HepG2 (cell line): ENCODE measurements at regions not wholly inside any gene's neighbourhood (a gene's known extent, or its start where the extent isn't known, plus 50 kb on each side); places are given as distances from the start of the nearest gene placed in this dataset.

Source experiments
- ATAC-seq: fragments of 200-7000 bp; cut with Tn5 transposase; 3 replicates; pipeline ENCODE4 v1.9.1; 2020; ENCODE audit warnings: mild to moderate bottlenecking, moderate library complexity
- BruUV-seq: library from RNA; stranded (reverse); fragments of 400-500 nt; replicated peaks from 2 replicates; lab custom pipeline; 2021; lab: Mats Ljungman, UMichigan
- CTCF ChIA-PET: fragments of 300-600 bp; formaldehyde crosslinking; extraction: SDS; loops from one replicate; lab custom pipeline; 2021; ENCODE audit warnings: low total read pairs, inconsistent platforms, low intra/inter-chr PET ratio; lab: Yijun Ruan, JAX
- POLR2A ChIA-PET: fragments of 350-600 bp; sonication (Branson Sonifier 250); formaldehyde crosslinking; loops from one replicate; lab custom pipeline; 2020; ENCODE audit warnings: antibody characterized with exemption, inconsistent platforms; lab: Yijun Ruan, JAX
- DNase-seq: peaks from one replicate; pipeline ENCODE4 v3.0.0-alpha.2; 2015; ENCODE audit warnings: low spot score
- FAIRE-seq: peaks from 3 replicates; lab custom pipeline; 2011; peaks lifted over from hg19 to GRCh38; lab: Jason Lieb, UNC
- H2AFZ ChIP-seq: one replicate; pipeline ENCODE4 v1.6.1; 2011; ENCODE audit warnings: low read length, inconsistent platforms
- H3K27ac ChIP-seq: fragments of 300-600 bp; 3 replicates; pipeline ENCODE4 v1.8.0; 2011; ENCODE audit warnings: mixed run types, mild to moderate bottlenecking, mixed read lengths, low read length, inconsistent platforms; ENCODE audit not compliant: insufficient read depth; ENCODE audit errors: extremely low read length
- H3K27me3 ChIP-seq, 2 experiments: fragments of 200-600 bp in 1 of 2; 2 replicates in 1 of 2; 3 replicates in 1 of 2; pipeline versions ENCODE4 v1.6.0 to v1.8.0; 2011; ENCODE audit warnings: low read length in 2 of 2, mild to moderate bottlenecking in 2 of 2, moderate library complexity in 2 of 2, inconsistent platforms in 1 of 2; ENCODE audit not compliant: insufficient read depth in 2 of 2, control insufficient read depth in 1 of 2
- H3K36me3 ChIP-seq, 2 experiments: fragments of 200-600 bp in 1 of 2; replicated peaks in 1 of 2; 2 replicates in 1 of 2; 3 replicates in 1 of 2; pipeline versions ENCODE4 v1.5.1 to v1.8.0; 2011; ENCODE audit warnings: low read length in 2 of 2, inconsistent platforms in 1 of 2; ENCODE audit not compliant: insufficient read depth in 2 of 2, control insufficient read depth in 1 of 2
- H3K4me1 ChIP-seq: 2 replicates; pipeline ENCODE4 v1.5.1; 2012; ENCODE audit warnings: low read length, inconsistent platforms; ENCODE audit not compliant: insufficient read depth
- H3K4me2 ChIP-seq: 2 replicates; pipeline ENCODE4 v1.6.0; 2011; ENCODE audit warnings: low read depth, low read length, inconsistent platforms
- H3K4me3 ChIP-seq, 3 experiments: fragments of 200-600 bp in 1 of 3; sonication (generic), shearing (Covaris generic) in 1 of 3; replicated peaks in 1 of 3; 2 replicates each; pipeline ENCODE4 v1.5.1; 2011 to 2016; ENCODE audit warnings: low read length in 3 of 3, inconsistent platforms in 2 of 3, low read depth in 2 of 3, mild to moderate bottlenecking in 2 of 3, control low read depth in 1 of 3, mixed read lengths in 1 of 3; ENCODE audit not compliant: insufficient read depth in 1 of 3
- H3K79me2 ChIP-seq: one replicate; pipeline ENCODE4 v1.6.1; 2011; ENCODE audit warnings: low read length, inconsistent platforms; ENCODE audit not compliant: insufficient read depth
- H3K9ac ChIP-seq: 2 replicates; pipeline ENCODE4 v1.6.0; 2011; ENCODE audit warnings: mild to moderate bottlenecking, low read depth, low read length, inconsistent platforms; ENCODE audit not compliant: insufficient read depth
- H3K9me3 ChIP-seq: 2 replicates; pipeline ENCODE4 v1.5.1; 2012; ENCODE audit warnings: mild to moderate bottlenecking, low read length
- H4K20me1 ChIP-seq: 2 replicates; pipeline ENCODE4 v1.6.0; 2011; ENCODE audit warnings: inconsistent platforms, mild to moderate bottlenecking, low read length, moderate library complexity; ENCODE audit not compliant: insufficient read depth
- ATF4 ChIP-seq, 2 experiments: fragments of 450-650 bp in 1 of 2; sonication (generic) in 1 of 2; formaldehyde crosslinking; IDR thresholded peaks; 2 replicates each; pipeline versions ENCODE4 v1.5.0 to v1.8.0; 2020 to 2022; ENCODE audit warnings: mild to moderate bottlenecking in 1 of 2, missing genetic modification reagents in 1 of 2
- KAT7 ChIP-seq: IDR thresholded peaks from 2 replicates; pipeline ENCODE4 v1.6.1; 2018; ENCODE audit warnings: borderline replicate concordance, missing compliant biosample characterization
- MED13 ChIP-seq: sonication (generic); formaldehyde crosslinking; IDR thresholded peaks from 2 replicates; pipeline ENCODE4 v1.5.0; 2020; ENCODE audit warnings: missing genetic modification reagents
- NFYB ChIP-seq: sonication (generic); formaldehyde crosslinking; IDR thresholded peaks from 2 replicates; pipeline ENCODE4 v1.4.0; 2020; ENCODE audit warnings: missing genetic modification reagents
- RFXAP ChIP-seq: sonication (generic); formaldehyde crosslinking; IDR thresholded peaks from 2 replicates; pipeline ENCODE4 v1.4.0; 2020; ENCODE audit warnings: missing genetic modification reagents, borderline replicate concordance
- SAP130 ChIP-seq: IDR thresholded peaks from 2 replicates; pipeline ENCODE4 v1.6.1; 2016; ENCODE audit warnings: low read depth
- USF2 ChIP-seq, 2 experiments: sonication (generic) in 1 of 2; formaldehyde crosslinking in 1 of 2; IDR thresholded peaks; 2 replicates each; pipeline versions ENCODE4 v1.5.1 to v1.6.1; 2011 to 2020; ENCODE audit warnings: borderline replicate concordance in 1 of 2, low read depth in 1 of 2, low read length in 1 of 2, mild to moderate bottlenecking in 1 of 2, missing genetic modification reagents in 1 of 2, moderate library complexity in 1 of 2
- ZBTB34 ChIP-seq: sonication (generic); formaldehyde crosslinking; IDR thresholded peaks from 2 replicates; pipeline ENCODE4 v1.8.0; 2022; ENCODE audit warnings: mild to moderate bottlenecking, missing genetic modification reagents
- WGBS: methylation state at CpG from one replicate; pipeline ENCODE4 v1.1.6; 2017; ENCODE audit warnings: low lambda C conversion rate; 5-methylcytosine and 5-hydroxymethylcytosine counted together
- in situ Hi-C: cut with HindIII; loops from 2 replicates; pipeline ENCODE4 v1.10.0; 2017; ENCODE audit warnings: low pct_unique_long_range_greater_than_20kb; ENCODE audit not compliant: extremely low pct_ligation_motif_present
- intact Hi-C: fragments of 100-400 bp; cut with micrococcal nuclease; formaldehyde crosslinking; loops from one replicate; pipeline ENCODE4 v1.10.0; 2022; ENCODE audit not compliant: unreplicated experiment

GRCh38 chr2:206853915-206854314 is 85.4 kb upstream of the CPO start:
- Histone ChIP-seq H3K9ac (no peak overlapping the region), H2AFZ (no peak overlapping the region), H4K20me1 (no peaks in the 10 kb centered on the region), H3K27ac (no peak overlapping the region), H3K79me2 (no peaks in the 10 kb centered on the region), H3K4me1 (peaks cover 8% of the 10 kb centered on the region), H3K9me3 (no peaks in the 10 kb centered on the region), H3K4me2 (no peak overlapping the region), H3K36me3 (no peaks in the 10 kb centered on the region), H3K27me3 (no peaks in the 10 kb centered on the region; a peak in 1 of 5 replicates), H3K4me3 (no peak overlapping the region)
- CTCF ChIA-PET = no interaction called here
- WGBS = 23% methylated on average over 4 of the region's 4 CpGs
- in situ Hi-C loops = no loop called here
- no TSS peak for BruUV-seq
- intact Hi-C loops = no loop called here
- POLR2A ChIA-PET = no interaction called here
- no peak for TF ChIP-seq USF2 (IDR thresholded peaks at IDR 0.05; ENCODE audit: low read depth, low read length)
- TF ChIP-seq USF2 (CRISPR knock-in tag; IDR thresholded peaks at IDR 0.05; ENCODE audit: borderline replicate concordance) = no peak
- TF ChIP-seq SAP130 (CRISPR knock-in tag) = no peak
- TF ChIP-seq ATF4 (CRISPR knock-in tag; IDR thresholded peaks at IDR 0.05) = no peak
- no peak for TF ChIP-seq ZBTB34 (CRISPR knock-in tag)
- TF ChIP-seq RFXAP = no peak
- no peak for TF ChIP-seq NFYB (CRISPR knock-in tag)
- no peak for TF ChIP-seq MED13 (CRISPR knock-in tag)
- TF ChIP-seq KAT7 = no peak
- no peak for FAIRE-seq
- DNase-seq = no peak
- ATAC-seq = no peak
